Testis (tissue), 2 donors: ENCODE measurements at regions not wholly inside any gene's neighbourhood (a gene's known extent, or its start where the extent isn't known, plus 50 kb on each side); places are given as distances from the start of the nearest gene placed in this dataset.

ENCODE experiments used
- DNase-seq: peaks from one replicate; pipeline ENCODE4 v3.0.0-alpha.2; 2019
- H3K27ac ChIP-seq, 2 donors: fragments of 200-600 bp; sonication (generic); one replicate each; pipeline ENCODE4 v1.5.1; 2019
- H3K27me3 ChIP-seq: fragments of 200-600 bp; sonication (generic); one replicate; pipeline ENCODE4 v1.5.1; 2019
- H3K36me3 ChIP-seq: fragments of 200-600 bp; sonication (generic); one replicate; pipeline ENCODE4 v1.5.1; 2017; ENCODE audit warnings: low read depth; ENCODE audit errors: missing control alignments
- H3K4me1 ChIP-seq: fragments of 200-600 bp; sonication (generic); one replicate; pipeline ENCODE4 v1.5.1; 2019
- H3K4me3 ChIP-seq, 2 donors: fragments of 200-600 bp; sonication (generic); one replicate each; pipeline ENCODE4 v1.5.1; 2017 to 2019
- H3K9me3 ChIP-seq: fragments of 200-600 bp; sonication (generic); one replicate; pipeline ENCODE4 v1.5.1; 2017
- POLR2A ChIP-seq: fragments of 450-650 bp; IDR thresholded peaks from one replicate; pipeline ENCODE4 v1.6.1; 2017; ENCODE audit warnings: antibody characterized with exemption, mild to moderate bottlenecking, moderate library complexity
- WGBS, 2 donors: methylation state at CpG; one replicate each; pipeline ENCODE4 v1.1.5; 2018; 5-methylcytosine and 5-hydroxymethylcytosine counted together
- intact Hi-C: fragments of 100-400 bp; cut with DNase I; formaldehyde crosslinking; loops from one replicate; pipeline ENCODE4 v1.15.1; 2023; ENCODE audit warnings: low total_unique reads
- small RNA-seq, 2 donors: library from RNA; depleted of rRNA; stranded (forward); fragments of <200 nt; gene quantifications; one replicate each; pipeline ENCODE3, GENCODE V24; 2016
- TF ChIP-seq, protein P1 (sequence below), 3 experiments: fragments of 450-650 bp in 2 of 3; fragments of 200-600 bp in 1 of 3; sonication (generic) in 1 of 3; IDR thresholded peaks; one replicate each; pipeline ENCODE4 v1.5.1; 2016 to 2019; ENCODE audit warnings: antibody characterized with exemption in 3 of 3, mild to moderate bottlenecking in 2 of 3, moderate library complexity in 1 of 3

DNA sequence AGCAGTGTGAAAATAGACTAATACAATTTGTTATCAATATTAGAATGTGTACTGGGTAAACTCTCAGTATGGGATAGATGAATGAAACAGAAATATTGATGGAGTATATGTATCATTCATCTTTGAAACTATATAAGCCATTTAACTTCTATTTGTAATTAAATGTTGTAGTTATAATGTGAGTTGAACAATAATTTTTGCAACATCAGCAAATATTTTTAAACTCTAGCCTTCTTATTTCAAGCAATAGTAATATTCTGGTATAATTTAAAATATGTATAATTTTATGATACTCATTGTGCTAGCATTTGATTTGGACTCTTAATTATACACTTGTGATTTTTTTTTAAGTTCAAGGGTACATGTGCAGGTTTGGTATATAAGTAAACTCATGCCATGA is 59.6 kb upstream of the RGMB start:
- H3K4me1 ChIP-seq, result no peaks in the 10 kb centered on the region
- H3K27ac ChIP-seq, result no peak overlapping the region
- no peak for TF ChIP-seq POLR2A
- TF ChIP-seq, protein P1, sequence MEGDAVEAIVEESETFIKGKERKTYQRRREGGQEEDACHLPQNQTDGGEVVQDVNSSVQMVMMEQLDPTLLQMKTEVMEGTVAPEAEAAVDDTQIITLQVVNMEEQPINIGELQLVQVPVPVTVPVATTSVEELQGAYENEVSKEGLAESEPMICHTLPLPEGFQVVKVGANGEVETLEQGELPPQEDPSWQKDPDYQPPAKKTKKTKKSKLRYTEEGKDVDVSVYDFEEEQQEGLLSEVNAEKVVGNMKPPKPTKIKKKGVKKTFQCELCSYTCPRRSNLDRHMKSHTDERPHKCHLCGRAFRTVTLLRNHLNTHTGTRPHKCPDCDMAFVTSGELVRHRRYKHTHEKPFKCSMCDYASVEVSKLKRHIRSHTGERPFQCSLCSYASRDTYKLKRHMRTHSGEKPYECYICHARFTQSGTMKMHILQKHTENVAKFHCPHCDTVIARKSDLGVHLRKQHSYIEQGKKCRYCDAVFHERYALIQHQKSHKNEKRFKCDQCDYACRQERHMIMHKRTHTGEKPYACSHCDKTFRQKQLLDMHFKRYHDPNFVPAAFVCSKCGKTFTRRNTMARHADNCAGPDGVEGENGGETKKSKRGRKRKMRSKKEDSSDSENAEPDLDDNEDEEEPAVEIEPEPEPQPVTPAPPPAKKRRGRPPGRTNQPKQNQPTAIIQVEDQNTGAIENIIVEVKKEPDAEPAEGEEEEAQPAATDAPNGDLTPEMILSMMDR (IDR thresholded peaks at IDR 0.05), result no peak
- H3K9me3 ChIP-seq, result no peaks in the 10 kb centered on the region
- no peaks in the 10 kb centered on the region for H3K27me3 ChIP-seq
- no peaks in the 10 kb centered on the region for H3K36me3 ChIP-seq
- intact Hi-C loops, result no loop called here
- no peak overlapping the region for H3K4me3 ChIP-seq
- no peak for DNase-seq

DNA sequence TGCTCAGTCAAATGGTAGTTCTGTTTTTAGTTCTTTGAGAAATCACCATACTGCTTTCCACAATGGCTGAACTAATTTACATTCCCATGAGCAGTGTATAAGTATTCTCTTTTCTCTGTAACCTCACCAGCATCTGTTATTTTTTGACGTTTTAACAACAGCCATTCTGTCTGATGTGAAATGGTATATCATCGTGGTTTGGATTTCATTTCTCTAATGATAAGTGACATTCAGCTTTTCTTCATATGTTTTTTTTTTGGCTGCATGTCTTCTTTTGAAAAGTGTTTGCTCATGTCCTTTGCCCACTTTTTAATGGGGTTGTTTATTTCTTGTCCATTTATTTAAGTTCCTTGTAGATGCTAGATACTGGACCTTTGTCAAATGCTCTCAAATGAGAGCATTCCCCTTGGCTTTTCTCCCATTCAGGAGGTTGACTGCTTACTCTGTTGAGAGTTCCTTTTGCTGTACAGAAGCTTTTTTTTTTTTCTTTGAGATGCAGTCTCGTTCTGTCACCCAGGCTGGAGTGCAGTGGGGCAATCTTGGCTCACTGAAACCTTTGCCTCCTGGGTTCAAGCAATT is 58.7 kb upstream of the RGMB start:
- WGBS, 2 donors, result 68 to 74% methylated on average over 3 of the region's 3 CpGs
- no peaks in the 10 kb centered on the region for H3K4me1 ChIP-seq
- intact Hi-C loops, result no loop called here
- no peak overlapping the region for H3K4me3 ChIP-seq
- H3K9me3 ChIP-seq, result no peaks in the 10 kb centered on the region
- no peak for TF ChIP-seq POLR2A
- TF ChIP-seq, protein P1 (IDR thresholded peaks at IDR 0.05), result no peak
- DNase-seq, result no peak
- H3K36me3 ChIP-seq, result no peaks in the 10 kb centered on the region
- H3K27me3 ChIP-seq, result no peaks in the 10 kb centered on the region
- no peak overlapping the region for H3K27ac ChIP-seq

DNA sequence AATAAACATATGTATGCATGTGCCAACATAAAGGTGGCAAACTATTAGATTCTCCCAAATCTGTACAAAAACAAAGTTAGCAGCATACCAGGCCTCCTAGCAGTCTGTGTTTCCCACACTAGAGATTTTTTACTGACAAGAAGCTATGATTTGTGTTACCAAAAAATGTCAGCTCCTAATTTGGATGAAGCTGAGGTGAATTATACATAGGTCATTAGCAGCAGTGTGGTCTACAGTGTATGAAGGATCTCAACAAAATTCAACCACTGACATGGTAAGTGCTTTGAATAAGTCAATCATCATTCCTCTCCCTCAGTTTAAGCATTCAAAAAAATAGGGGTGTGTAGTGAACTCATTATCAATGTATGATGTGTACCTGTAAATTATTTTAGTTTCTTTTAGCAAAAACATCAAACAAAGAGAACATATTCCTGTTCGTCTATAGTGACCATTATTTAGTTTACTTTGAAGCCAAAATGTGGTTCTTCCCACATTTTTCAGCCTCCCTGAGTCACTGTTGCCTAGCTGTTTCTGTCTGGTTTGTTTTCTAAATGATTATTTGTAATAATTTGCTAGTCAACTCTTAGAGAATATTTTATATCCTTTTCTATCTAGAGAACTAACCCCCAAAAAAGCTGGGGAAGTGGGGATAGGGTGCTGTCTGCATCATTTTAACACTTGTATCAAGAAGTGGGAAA is 52.1 kb upstream of the RGMB start:
- WGBS, 2 donors, result 61 to 76% methylated on average over 1 of the region's 1 CpG

DNA sequence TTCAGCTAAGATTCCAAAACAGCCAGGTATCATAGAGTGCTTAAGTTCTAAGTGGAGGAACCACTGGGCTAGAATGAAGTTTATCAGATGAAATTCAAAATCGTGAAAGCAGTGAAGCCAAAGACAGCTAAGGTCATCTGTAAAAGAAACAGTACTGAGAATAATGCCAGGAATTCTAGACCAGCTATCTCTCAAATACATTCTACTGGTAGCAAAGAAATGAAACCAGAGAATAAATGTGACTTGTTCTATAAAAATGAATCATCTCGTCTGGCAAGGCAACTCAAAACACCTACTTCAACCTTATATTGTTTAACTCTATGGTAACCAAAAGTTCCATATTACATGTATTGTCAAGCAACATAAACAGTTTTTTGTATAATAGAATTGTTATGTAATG is 51.3 kb upstream of the RGMB start:
- H3K9me3 ChIP-seq, result no peaks in the 10 kb centered on the region
- intact Hi-C loops, result no loop called here
- no peaks in the 10 kb centered on the region for H3K27me3 ChIP-seq
- no peak for TF ChIP-seq POLR2A
- no peak for DNase-seq
- no peak overlapping the region for H3K27ac ChIP-seq
- 40 to 42% methylated on average over 2 of the region's 2 CpGs for WGBS, 2 donors
- no peaks in the 10 kb centered on the region for H3K36me3 ChIP-seq
- H3K4me3 ChIP-seq, result no peak overlapping the region
- no peaks in the 10 kb centered on the region for H3K4me1 ChIP-seq

More for the DNA sequence above, 52.1 kb upstream of the RGMB start:
- Histone ChIP-seq H3K27ac (no peak overlapping the region), H3K36me3 (no peaks in the 10 kb centered on the region), H3K4me1 (no peaks in the 10 kb centered on the region), H3K4me3 (no peak overlapping the region), H3K27me3 (no peaks in the 10 kb centered on the region), H3K9me3 (no peaks in the 10 kb centered on the region)
- TF ChIP-seq, protein P1 (IDR thresholded peaks at IDR 0.05), result no peak
- TF ChIP-seq POLR2A, result no peak
- intact Hi-C loops, result no loop called here
- DNase-seq, result no peak

DNA sequence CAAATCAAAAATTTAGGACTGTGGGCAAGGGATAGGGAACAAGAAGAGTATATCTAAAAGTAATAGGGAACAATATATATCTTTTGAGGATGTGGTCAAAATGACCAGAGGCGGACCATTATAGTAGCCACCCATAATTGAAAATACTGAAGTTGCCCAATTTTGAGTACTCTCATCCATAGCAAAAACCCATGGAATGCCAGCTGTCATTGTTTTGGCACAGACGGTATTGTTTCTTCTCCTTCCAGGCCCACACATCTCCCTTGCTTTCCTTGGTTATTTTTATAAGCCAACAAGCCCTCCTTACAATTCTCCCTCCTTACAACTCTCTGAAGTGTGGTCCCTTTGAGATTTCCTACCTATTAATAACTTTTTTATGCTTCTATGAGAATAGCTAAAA is 50.4 kb upstream of the RGMB start:
- Histone ChIP-seq H3K27me3 (no peaks in the 10 kb centered on the region), H3K27ac (no peak overlapping the region), H3K4me1 (no peaks in the 10 kb centered on the region), H3K36me3 (no peaks in the 10 kb centered on the region), H3K4me3 (no peak overlapping the region), H3K9me3 (no peaks in the 10 kb centered on the region)
- no peak for DNase-seq
- intact Hi-C loops, result no loop called here
- 85% methylated on average over 2 of the region's 2 CpGs for WGBS, 2 donors
- TF ChIP-seq, protein P1 (IDR thresholded peaks at IDR 0.05), result no peak
- no peak for TF ChIP-seq POLR2A

Small RNA genes in the stretch of these regions (small RNA-seq; reads per million reads assigned to genes)
- gene AC008834.1 (0 reads per million in 2 donors), gene AC074133.1 (0 reads per million in 2 donors), gene MRPS35P2 (0 reads per million in 2 donors)
